ENCODE measurements at regions not wholly inside any gene's neighbourhood (a gene's known extent, or its start where the extent isn't known, plus 50 kb on each side); places are given as distances from the start of the nearest gene placed in this dataset.

- TF ChIP-seq EP300 (IDR thresholded peaks at IDR 0.05; ENCODE audit: borderline replicate concordance) (no peak), REST (IDR thresholded peaks at IDR 0.05; ENCODE audit: low read depth) (no peak), USF1 (IDR thresholded peaks at IDR 0.05) (no peak)
These were observed 2329.9 kb downstream of the ARAP2 start for GRCh38 chr4:33914386-33914785.
